ENCODE measurements at regions not wholly inside any gene's neighbourhood (a gene's known extent, or its start where the extent isn't known, plus 50 kb on each side); places are given as distances from the start of the nearest gene placed in this dataset.

- H3K14ac ChIP-seq (ENCODE audit: insufficient read length), result no peak overlapping the region
- H3K23me2 ChIP-seq (ENCODE audit: low read depth, low read length), result peaks cover 2% of the 10 kb centered on the region; the same call in 1 of the 2 replicates
- no peak overlapping the region for H2BK20ac ChIP-seq (ENCODE audit: low read length)
- ChIA-PET CTCF (ENCODE audit: partially characterized antibody) (no interaction called here), POLR2A (ENCODE audit: partially characterized antibody) (no interaction called here)
- no peaks in the 10 kb centered on the region; a peak in 1 of 7 replicates for H3K27me3 ChIP-seq (replicated peaks in 1 of 4; ENCODE audit: control insufficient read depth in 3 of 4, extremely low read depth in 1 of 4, insufficient read depth in 3 of 4, low read length in 3 of 4)
- 0 out of 2 replicates have a peak, but pooled peaks have one; percentile 50 for TF ChIP-seq CREB1 (IDR thresholded peaks at IDR 0.05)
- TF ChIP-seq ASH2L (IDR thresholded peaks at IDR 0.05; ENCODE audit: low read length), result no peak
- peak; percentile 71 to 74; a peak in 2 of 4 replicates for TF ChIP-seq SIN3A (conservative IDR thresholded peaks at IDR 0.05 in 1 of 2, IDR thresholded peaks at IDR 0.05 in 1 of 2; ENCODE audit: low read depth in 1 of 2, low read length in 2 of 2)
- H3K4me3 ChIP-seq (ENCODE audit: extremely low read depth in 1 of 4, insufficient read depth in 2 of 4, low read depth in 3 of 4, low read length in 4 of 4), result no peak overlapping the region
- H3K27ac ChIP-seq (ENCODE audit: low read depth, low read length), result no peak overlapping the region
- no peak overlapping the region for H3K56ac ChIP-seq (replicated peaks; ENCODE audit: insufficient read length, low read depth, low read length)
- no peak overlapping the region for H3K4ac ChIP-seq (replicated peaks; ENCODE audit: insufficient read length, low read depth, low read length)
- no peak overlapping the region for H2BK15ac ChIP-seq (ENCODE audit: low read length)
- no peak overlapping the region for H4K8ac ChIP-seq (ENCODE audit: extremely low read depth, insufficient read depth, low read length)
- 76% methylated on average over 3 of the region's 3 CpGs; no CpG with 5 or more reads in 1 of the 2 experiments for WGBS, 2 experiments (ENCODE audit: extremely low coverage in 1 of 2, insufficient coverage in 1 of 2, insufficient read length in 1 of 2, insufficient replicate concordance in 2 of 2, low coverage in 1 of 2, low lambda C conversion rate in 2 of 2, missing lambda C conversion rate in 1 of 2)
- peak in 1 of 2 experiments; percentile 73 for DNase-seq (ENCODE audit: low read depth in 1 of 2, low spot score in 2 of 2)
- H2BK120ac ChIP-seq (replicated peaks; ENCODE audit: low read depth, low read length), result no peak overlapping the region
- H3K23ac ChIP-seq (ENCODE audit: insufficient read length), result no peak overlapping the region
- no peak overlapping the region for H2BK5ac ChIP-seq (ENCODE audit: low read depth, low read length)
- no peak overlapping the region for H4K91ac ChIP-seq (replicated peaks; ENCODE audit: insufficient read length, low read length)
- no peak overlapping the region for H3K9ac ChIP-seq (replicated peaks in 1 of 4; ENCODE audit: extremely low read depth in 1 of 4, low read depth in 3 of 4, low read length in 3 of 4)
- H3K79me2 ChIP-seq (ENCODE audit: control insufficient read depth in 1 of 2, insufficient read depth in 2 of 2, low read length in 2 of 2), result no peaks in the 10 kb centered on the region
- no peaks in the 10 kb centered on the region for H3K36me3 ChIP-seq (ENCODE audit: control insufficient read depth in 2 of 4, insufficient read depth in 4 of 4, low read length in 3 of 4)
- no peak overlapping the region for H3K4me2 ChIP-seq (ENCODE audit: insufficient read depth in 1 of 2, low read depth in 2 of 2, low read length in 2 of 2)
- peaks cover 0 to 4% of the 10 kb centered on the region in 2 experiments for H4K20me1 ChIP-seq (replicated peaks in 1 of 2; ENCODE audit: control insufficient read depth in 1 of 2, insufficient read depth in 2 of 2, low read length in 2 of 2)
- H2AK5ac ChIP-seq (ENCODE audit: low read depth, low read length), result no peak overlapping the region
- H2AFZ ChIP-seq (ENCODE audit: low read length), result no peak overlapping the region
- peak; percentile 45 for FAIRE-seq
- H3K4me1 ChIP-seq (replicated peaks in 1 of 4; ENCODE audit: control insufficient read depth in 3 of 4, insufficient read depth in 4 of 4, low read length in 3 of 4), result no peaks in the 10 kb centered on the region
- no peaks in the 10 kb centered on the region for H3K9me3 ChIP-seq (ENCODE audit: insufficient read depth in 2 of 2, low read depth in 1 of 2, low read length in 1 of 2)
- H4K5ac ChIP-seq (ENCODE audit: insufficient read length, low read depth, low read length), result no peak overlapping the region
- no peak overlapping the region for H2BK12ac ChIP-seq (ENCODE audit: low read depth, low read length)
- H3K79me1 ChIP-seq (ENCODE audit: low read depth, low read length), result no peaks in the 10 kb centered on the region
- no peak overlapping the region for H3K18ac ChIP-seq (ENCODE audit: extremely low read depth, low read length)
These were observed 301.3 kb upstream of the ADCY2 start for GRCh38 chr5:7094626-7095025.

Measured in H1 (cell line).